Fibroblast of peridontal ligament (primary cell): ENCODE measurements at regions not wholly inside any gene's neighbourhood (a gene's known extent, or its start where the extent isn't known, plus 50 kb on each side); places are given as distances from the start of the nearest gene placed in this dataset.
"Not testable (repeated sequence)": the region's sequence is repeated elsewhere in the genome, so short reads cannot be mapped to it uniquely, and the experiment has no call there.

Experiments used
- DNase-seq: peaks from one replicate; pipeline ENCODE4 v3.0.0-alpha.2; 2010; ENCODE audit errors: extremely low read depth

DNA sequence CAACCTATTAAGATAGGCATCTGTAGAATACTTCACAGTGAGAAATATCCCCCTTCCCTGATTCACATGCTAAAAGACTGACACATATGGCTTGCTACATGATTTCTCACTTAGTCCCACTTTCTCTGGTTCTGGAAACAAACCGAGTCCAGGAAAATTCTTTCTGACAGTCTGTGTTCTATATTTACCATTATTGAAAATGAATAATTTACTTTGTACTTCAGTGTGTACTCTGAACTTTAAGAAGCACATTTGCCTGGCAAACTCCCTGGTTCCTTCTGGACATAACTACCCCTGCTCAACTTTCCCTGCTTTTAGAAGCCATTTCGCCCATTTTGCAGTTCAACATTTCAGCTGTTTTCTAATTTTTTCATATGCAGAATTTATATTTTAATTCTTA, 53.6 kb downstream of the APCS start:
- DNase-seq, result no peak

DNA sequence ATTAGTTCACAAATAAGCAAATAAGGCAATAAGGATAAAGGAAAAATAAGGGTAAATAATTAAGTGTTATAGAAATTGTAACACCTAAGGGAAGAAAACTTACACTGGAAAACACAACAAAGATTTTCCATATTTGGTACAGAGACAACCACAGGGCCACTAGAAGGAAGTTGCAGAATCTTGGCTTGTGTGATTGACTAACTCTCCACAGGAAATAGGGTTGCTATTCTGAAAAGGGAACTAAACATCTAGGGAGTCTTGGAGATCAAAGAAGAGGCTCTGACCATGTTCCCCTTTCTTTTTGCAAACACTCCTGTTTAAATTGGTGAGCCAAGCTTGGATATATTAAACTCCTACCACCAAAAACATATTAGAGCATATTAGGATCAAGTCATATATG, 59.1 kb downstream of the APCS start:
- no peak for DNase-seq

DNA sequence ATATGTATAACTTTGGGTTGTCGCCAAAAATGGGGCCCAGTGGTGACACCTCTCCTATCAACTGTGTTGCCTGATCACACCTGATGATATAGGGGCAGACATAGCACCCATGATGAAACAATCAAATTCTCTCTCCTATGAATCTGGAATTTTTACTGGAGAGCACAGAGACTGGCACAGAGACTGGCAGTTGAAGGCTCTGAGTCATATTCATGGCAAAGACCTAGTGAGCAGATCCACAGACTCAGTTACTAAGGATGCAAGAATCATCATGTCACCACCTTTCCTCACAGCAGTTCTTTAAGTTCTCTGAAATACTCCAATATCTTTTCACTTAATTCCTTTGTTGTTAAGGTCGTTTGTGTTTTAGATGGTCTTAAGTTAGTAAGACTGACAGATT, 60.0 kb downstream of the APCS start:
- no peak for DNase-seq

DNA sequence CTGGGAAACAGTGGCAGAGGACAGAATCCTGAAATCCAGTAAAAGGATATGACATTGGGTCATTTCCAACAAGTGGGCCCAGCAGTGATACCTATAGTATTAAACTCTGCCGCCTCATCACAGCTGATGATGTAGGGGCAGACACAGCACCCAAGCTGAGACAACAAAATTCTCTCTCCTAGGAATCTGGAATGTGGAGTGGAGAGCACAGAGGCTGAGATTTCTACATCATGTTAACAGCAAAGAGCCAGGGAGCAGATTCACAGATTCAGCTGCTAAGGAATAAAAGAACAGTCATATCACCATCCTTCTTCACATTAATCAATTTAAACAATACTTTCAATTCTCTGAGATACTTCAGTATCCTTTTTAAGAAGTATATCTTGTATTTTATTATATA, 61.9 kb downstream of the CRP start:
- DNase-seq, result no peak

DNA sequence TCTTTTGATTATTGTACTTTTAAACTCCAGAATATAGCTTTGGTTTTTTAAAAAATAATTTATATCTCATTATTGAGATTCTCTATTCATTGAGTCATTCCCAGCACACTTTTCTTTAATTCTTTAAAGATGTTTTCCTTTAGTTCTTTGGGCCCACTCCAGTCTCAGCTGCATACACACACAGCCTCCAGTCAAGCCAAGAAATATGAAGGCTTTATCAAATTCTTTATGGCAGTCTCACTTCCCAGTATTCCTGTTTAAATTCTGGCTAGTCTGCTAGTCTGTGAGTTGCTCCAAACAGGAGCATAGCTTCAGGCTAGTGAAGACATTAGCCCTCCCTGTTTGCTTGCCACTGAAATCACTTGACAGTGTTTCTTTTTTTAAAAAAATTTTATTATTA, 61.2 kb downstream of the CRP start:
- peak; percentile 4 for DNase-seq

DNA sequence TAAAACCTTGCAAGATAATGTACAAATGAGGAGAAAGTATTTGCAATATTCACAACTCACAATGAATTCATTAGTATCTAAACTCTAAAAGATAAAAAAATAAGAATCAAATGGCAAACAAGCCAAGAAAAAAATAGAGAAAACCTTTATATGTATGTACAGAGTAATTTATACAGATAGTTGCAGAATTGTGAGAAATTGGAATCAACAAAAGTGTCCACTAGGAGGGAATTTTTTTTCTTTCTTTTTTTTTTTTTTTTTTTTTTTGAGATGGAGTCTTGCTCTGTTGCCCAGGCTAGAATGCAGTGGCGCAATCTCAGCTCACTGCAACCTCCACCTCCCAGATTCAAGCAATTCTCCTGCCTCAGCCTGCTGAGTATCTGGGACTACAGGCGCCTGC, 56.9 kb downstream of the CRP start:
- DNase-seq, result not testable (repeated sequence)
